Inflammatory macrophage treated with lipopolysaccharide for 4 hours (primary cell): ENCODE measurements at regions not wholly inside any gene's neighbourhood (a gene's known extent, or its start where the extent isn't known, plus 50 kb on each side); places are given as distances from the start of the nearest gene placed in this dataset.

Experiments used
- DNase-seq: peaks from one replicate; pipeline ENCODE4 v3.0.0-alpha.2; 2020

DNA sequence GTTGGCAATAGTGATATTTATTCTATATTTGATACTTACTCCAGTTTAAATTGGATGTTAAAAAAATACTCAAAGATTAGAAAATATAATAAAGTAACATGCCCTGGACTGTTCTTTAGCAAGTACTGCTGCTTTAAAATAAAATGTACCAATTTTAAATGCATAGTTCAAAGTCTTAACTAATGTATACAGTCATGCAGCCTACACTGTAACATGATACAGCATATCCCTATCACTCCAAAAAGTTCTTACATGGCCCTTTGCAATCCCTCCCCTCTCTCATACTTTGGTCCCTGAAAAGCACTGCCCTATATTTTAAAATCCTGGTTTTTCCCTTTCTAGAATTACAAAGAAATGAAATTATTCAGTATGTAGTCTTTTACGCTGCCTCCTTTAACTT, 726.6 kb downstream of the LTN1 start:
- DNase-seq: no peak

DNA sequence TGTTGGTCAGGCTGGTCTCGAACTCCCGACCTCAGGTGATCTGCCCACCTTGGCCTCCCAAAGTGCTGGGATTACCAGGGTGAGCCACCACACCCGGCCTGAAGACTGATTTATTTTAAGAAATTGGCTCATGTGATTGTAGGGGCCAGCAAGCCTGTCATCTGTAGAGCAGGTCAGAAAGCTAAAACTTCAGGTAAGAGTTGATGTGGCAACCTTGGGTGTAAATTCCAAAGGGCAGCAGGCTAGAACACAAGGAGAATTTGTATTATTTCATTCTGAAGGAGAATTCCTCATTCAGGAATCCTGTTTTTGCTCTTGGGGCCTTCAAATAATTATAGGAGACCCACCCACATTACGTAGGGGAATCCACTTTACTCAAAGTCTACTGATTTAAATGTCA, 728.7 kb downstream of the LTN1 start:
- no peak for DNase-seq

DNA sequence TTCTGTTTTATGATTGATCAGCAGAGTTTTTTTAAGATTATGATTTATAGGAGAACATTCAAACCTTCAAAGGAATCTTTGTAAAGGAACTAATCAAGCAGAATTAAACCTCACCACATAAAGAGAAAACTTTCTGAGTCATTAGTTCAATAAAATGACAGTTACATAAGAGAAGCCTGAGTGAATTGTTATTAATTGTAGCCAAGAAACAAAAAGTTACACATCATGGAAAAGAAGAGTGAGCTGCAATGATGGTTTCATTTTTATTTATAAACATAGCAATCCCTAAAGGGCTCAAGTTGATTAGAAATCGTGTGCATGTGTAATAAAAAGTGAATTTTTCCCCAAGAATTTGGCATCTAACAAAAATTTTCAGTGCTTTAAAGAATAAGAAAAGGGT, 731.4 kb downstream of the LTN1 start:
- no peak for DNase-seq

DNA sequence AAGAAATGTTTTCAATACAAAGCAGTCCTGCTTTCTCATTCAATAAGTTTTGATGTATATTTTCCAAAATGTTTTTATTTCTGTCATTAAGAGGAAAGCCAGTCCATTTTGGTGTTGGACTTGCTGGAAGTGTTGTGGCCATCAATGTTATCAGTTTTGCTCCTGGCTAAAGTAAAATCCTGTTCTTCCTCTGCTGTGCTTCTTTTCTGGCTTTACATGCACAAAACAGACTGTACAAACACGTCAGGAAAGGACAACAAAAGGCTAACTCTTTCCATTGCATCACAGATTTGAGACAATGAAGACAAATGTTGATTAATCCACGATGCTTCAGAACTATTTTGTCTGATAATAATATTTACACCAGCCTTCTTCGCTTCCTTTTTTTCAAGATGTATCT, 735.4 kb downstream of the LTN1 start:
- DNase-seq: no peak

DNA sequence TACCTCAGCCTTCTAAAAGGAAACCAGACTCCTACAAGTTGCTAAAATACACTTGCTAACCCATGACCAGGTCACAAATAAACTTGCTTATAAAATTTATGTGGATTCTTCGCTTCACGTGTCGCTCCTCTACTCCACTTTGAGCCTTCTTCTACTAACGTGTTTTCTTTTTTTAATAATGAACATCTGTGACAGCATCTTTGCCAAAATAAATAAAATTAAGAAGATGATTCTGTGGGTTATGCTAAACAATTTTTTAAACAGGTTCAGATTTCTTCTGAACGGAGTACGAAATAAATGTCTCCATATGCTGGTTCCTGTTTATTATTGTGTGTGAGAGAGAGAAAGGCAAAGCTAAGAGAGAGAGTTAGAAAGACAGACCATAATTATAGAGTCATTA, 735.8 kb downstream of the LTN1 start:
- no peak for DNase-seq

DNA sequence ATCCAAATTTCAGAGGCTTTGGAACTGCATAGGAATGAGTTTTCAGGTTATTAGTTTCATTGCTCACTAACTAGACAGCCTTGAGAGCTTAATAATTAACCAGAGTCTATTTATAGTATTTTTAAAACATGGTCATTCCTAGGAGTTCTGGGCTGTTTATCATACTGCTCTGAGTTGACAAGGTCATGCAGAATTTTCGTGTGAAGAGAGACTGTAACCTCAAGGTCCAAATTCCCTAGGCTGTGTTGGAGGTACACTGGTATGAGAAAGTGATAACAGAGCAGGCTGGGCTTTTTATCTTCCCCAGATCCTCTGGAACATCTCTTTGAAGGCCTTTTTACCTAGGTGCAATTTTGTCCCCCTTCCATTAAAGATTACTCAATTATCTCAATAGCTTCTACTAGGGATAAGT, 736.3 kb downstream of the LTN1 start:
- no peak for DNase-seq

DNA sequence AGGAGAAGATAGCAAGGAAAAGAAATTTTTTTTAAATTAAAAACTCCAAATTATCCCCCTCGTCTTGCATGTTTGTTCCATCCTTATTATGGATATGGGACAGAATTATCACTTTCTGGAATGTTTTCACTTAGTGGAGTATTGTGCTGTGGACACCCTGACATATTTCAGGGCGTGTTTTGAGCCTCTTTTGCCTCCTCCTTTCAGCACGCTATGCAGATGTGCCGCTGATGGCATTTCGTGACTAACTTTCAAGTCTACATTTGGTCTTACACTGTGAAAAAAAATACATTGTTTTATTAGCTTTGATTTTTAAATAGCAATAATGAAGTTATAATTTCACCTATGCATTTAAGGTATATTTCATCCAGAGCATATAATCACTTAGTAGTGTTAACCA, 738.7 kb downstream of the LTN1 start:
- DNase-seq: no peak

DNA sequence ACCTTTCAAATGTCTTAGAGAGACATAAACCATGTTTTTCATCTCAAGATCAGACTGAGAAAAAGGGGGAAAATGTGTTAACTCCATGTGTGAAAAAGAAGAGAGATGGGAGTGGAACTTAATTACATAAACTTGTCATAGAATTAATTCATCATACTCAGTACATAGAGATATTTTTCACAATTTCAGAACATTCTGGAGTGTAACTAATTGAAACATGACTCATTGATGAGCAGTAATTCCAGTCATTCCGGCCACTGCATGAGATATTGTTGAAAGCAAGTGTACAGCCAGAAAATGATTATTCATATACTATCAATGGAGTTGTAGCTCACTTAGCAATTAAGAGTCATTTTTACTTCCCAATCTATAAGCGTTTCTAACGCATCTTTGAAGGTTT, 739.3 kb downstream of the LTN1 start:
- DNase-seq: no peak

DNA sequence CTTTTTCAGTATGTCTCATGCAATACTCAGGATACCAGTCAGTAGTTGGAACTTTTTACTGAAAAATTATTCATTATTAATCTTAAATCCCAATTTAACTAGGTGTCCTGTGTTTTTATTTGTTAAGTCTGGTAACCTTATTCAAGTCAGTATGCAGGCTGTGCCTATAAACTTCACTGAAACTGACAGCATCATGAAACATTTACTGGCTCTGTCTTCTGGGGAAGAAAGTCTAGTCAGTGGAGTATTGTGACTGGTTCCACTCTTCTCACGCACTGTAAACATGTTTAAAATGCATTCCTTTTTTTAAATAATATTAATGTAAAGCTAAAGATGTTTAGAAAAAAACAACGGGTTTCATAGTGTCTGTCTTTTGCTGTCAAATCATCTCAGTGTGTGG, 739.7 kb downstream of the LTN1 start:
- DNase-seq: no peak

DNA sequence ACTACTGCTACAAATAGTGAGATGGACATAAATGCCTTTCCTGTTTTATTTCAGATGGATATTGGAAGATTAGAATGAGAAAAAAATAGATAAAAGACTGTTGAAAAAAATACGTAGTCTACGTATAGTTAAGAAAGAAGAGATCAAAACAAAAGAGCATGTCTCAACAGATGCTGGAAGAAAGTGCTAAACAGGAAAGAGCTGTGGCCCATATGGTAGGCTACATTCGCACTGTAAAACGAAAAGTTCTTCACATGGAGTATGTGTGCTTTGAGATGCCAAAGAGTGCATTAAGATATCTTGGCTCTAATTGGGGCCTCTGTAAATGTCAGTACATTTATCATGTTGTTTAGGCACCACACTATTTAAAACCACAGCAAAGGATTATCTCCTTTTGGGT, 741.7 kb downstream of the LTN1 start:
- no peak for DNase-seq

DNA sequence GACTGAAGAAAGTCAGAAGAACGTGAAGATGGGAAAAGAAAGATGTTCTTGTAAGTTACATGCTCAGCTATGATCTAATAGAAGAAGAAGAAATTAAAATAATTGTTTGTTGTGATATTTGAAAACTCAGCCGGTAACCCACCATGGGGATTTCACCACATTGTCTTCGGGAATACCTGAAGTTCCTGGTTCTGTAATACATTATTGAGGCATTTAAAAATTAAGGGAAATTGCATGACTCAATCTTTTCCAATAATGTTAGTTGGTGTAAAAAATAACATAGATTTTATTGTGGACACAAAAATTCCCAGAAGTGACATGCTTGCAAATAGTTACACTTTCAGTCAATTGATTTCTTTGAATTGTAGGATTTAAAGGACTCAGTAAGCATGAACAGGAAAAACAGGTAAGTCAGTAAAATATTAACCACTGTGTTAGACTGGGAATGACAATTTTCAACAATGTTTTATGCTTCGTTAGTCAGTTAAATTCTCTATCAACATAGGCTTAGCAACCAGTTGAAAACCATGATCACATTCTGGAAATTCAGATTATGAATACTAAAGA, 745.1 kb downstream of the LTN1 start:
- no peak for DNase-seq

DNA sequence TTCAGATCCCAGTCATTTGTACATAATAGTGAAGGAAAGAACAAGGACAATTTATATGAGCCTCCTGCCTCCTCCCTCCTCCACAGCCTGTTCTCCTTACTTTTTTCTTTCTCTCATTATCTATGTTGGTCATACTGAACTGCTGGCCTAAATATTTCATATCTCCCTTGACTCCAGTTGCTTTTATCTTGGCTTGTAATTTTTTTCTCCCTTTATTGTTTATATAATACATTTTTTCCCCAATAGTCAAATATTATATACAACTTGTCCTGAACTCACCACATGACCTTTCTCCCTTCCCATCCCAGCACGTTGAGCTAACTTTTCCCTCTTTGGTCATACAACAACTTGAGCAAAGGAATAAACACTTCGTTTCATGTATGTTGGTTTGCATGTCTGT, 752.1 kb downstream of the LTN1 start:
- DNase-seq: no peak

DNA sequence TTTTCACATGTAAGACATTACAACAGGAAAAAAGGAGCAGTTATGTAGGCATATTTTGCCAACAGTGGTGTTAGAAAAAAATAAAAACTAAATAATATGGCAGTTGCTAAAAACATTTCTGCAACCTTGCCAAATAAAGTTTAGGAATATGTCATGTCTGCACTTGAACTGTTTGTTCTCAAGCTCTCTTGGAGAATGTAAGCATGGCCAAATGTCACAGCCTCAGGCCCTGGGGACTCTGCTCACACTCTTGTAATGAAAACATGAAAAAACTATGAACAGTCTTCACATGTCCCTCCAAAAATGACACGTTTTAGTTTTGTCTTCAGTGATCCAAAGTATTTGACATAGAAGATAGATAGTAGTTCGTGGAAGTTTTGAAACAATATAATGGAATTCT, 753.3 kb downstream of the LTN1 start:
- DNase-seq: no peak

DNA sequence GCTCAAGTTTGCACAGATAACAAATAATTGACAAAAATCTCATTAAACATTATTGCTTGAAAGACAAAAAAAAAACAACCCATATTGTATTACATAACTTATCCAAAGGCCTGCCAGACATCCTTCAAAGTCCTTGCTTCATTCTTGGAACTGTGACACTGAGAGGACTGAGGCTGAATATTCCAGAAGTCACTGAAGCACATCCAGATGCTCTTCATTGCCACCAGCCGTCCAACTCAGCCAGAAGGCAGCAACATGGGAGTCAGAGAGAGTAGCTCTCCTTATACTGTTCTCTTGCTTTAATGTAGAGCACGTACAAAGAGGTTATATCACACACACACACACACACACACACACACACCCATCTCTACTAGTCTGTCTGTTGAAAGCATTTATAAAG, 755.0 kb downstream of the LTN1 start:
- no peak for DNase-seq

DNA sequence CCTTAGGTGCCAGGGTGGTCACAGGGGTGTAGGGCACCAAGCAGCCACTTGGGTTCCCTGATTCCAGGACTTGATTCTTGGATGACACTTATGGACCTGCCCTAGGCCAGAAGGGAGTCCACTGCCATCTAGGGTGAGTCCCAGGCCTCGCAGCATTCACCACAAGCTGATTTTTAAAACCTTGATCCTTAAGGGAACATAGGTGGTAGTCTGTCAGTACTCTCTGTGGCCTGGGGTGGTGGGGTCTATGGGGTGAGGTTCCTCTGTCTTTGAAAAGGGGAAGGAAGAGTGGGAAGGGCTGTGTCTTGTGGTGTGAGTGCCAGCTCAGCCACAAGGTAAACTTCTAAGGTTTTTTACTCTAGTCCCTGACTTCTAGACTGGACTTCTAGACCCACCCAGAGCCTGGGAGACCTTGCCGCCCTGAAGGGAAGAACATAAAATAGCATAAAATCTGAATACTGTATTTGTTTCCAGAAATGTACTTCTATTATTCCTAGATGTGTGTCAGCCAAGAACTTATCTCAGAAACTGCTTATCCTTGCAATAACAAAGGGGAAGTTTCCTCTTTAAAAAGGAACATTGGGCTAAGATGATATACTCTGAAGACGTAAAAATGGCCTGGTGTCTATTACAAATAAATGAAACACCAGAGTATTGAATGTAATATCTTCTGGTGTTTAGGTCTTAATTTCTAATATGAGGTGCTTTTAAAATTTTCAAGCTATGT, 757.3 kb downstream of the LTN1 start:
- peak; percentile 57 for DNase-seq

DNA sequence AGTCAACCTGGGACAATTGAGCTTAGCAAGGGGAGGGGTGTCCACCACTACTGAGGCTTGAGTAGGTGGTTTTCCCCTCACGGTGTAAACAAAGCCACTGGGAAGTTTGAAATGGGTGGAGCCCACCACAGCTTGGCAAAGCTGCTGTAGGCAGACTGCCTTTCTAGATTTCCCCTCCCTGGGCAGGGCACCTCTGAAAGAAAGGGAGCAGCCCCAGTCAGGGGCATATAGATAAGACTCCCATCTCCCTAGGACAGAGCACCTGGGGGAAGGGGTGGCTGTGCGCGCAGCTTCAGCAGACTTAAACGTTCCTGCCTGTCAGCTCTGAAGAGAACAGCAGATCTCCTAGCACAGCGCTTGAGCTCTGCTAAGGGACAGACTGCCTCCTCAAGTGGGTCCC, 758.4 kb downstream of the LTN1 start:
- DNase-seq: no peak

DNA sequence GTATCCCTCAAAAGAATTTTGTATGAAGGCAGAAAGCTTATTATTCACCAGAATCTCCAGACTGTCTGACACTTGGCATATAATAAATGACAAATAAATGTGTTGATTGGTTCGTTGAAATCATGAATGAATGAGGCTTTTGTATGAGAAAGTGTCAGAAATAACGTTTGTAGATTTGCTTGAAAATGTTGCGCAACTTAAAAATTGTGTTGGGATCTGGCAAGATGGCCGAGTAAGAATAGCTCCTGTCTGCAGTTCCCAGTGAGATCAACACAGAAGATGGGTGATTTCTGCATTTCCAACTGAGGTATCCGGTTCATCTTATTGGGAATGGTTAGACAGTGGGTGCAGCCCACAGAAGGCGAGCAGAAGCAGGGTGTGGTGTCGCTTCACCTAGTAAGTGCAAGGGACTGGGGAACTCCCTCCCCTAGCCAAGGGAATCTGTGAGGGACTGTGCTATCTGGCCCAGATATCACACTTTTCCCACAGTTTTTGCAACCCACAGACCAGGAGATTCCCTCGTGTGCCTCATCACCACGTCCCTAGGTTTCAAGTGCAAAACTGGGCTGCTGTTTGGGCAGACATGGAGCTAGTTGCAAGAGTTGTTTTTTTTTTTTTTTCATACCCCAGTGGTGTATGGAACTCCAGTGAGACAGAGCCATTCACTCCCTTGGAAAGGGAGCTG, 759.0 kb downstream of the LTN1 start:
- no peak for DNase-seq

DNA sequence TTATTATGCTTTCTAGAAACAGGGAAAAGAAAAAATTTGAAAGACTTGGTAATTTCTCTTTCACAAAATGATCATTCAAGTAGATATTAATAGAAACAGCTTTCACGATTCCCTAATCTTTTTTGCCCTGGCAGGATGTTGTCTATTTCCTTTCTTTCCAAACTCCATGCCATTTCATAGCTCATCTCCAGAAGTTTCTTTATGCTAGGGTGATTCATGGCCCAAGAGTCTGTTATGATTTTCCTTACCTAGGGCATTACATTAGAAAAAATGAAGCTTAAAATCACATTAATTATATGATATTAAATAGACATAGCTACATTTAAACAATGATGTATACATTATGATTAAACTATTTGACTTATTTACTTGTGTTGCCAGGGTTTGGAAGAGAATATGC, 762.1 kb downstream of the LTN1 start:
- no peak for DNase-seq

DNA sequence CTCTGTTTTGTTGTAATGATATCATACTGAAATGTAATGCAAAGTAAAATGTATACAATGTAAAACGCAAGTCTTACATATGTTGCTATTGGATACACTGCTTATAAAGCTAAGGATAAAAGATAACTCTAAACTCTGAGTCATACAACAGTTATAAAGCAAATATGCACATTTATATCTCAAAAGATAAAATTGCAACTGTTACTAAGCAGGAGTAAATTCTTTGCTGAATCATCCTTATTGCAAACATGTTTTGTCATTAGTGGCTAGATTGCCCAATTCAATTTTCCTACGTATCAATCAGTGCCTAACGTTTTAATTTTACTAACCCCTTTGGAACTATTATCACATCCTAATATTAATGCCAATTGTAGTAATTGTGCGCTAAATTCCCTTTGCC, 762.9 kb downstream of the LTN1 start:
- DNase-seq: peak; percentile 72

DNA sequence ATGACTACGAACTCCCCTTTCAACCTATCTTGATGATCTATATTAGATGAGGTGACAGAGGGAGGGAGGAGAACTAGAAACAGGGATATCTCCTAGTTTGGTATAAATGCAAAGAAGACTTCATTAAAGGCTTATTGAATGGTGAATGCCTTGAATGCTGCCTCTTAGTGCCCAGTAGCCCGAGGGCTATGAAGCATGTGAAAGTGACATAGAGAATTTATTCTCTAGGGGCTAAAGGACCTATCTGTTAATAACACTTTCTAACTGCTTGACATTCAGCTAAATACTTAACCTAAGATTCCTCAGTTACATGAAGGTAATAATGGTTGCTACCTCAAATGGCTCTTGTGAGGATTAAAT, 764.1 kb downstream of the LTN1 start:
- DNase-seq: no peak

DNA sequence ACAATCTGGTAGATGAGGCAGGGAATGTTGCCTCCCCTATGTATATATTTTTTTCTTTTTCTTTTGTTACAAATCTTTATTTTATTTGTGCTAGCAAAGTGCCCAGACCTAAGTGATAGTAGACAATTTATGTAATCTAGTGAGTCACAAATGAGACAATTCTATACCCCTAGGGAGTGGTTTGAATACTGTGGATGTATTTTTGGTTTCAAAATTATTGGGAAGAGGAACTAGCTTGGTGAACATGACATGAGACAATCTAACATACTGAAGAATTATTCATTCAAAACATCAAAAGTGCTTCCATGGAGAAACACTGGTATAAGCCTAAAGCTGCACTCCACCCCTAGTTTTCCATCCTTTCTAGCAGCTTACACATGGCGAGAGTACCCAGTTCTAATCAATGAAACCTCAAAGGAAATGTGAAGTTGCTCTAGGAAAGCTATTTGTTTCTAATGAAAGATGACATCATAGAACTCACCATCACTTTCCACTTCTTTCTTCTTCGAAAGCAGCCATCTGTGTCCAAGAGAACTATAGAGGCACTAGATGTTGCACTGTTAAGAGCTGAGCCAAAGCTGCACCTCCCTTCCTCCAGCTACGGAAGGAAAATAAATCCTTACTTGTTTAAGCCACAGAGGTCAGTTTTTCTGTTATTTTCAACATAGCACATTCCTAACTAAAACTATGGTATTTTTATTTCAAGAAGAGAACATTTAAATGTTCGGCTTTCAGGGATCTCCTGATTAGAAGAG, 764.6 kb downstream of the LTN1 start:
- DNase-seq: peak; percentile 94

DNA sequence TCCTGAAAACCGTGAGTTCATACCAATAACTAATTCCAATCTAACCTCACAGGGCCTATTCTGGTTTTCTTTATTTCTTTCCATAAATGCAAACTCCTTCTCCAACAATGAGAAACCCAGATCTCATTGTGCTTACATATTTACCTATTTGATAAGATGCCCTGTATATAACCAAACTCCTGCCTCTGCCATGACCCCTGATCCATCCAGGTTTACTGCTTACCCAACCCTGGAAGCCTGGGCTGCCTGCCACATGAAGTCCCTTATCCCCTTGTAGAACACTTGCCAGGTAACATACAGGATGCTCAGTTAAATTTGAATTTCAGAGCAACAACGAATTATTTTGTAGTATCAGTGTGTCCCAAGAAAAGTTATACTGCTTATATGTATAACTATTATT, 766.1 kb downstream of the LTN1 start:
- DNase-seq: no peak

DNA sequence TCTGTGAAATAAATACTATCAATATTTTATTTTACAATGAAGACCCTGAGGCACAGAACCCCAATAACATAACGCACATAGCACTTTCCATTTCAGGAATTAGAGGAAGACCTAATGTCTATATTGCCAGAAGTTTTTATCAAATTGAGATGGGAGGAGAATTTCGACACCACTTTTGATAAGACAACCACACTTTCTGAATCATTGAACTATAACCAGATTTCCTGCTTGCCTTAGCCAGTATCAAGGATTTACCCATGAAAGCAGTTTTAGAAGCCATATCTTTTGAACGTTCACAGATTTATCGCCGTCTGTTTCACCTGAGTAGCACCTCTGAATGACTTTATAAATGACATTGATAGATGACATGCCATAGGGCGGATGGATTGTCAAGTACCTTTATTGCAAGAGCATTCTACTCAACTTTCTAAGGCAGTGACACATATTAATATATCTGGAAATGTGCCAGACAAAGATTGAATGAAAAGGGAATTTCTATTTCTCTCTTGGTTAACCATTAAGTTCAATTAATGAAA, 768.4 kb downstream of the LTN1 start:
- DNase-seq: no peak

DNA sequence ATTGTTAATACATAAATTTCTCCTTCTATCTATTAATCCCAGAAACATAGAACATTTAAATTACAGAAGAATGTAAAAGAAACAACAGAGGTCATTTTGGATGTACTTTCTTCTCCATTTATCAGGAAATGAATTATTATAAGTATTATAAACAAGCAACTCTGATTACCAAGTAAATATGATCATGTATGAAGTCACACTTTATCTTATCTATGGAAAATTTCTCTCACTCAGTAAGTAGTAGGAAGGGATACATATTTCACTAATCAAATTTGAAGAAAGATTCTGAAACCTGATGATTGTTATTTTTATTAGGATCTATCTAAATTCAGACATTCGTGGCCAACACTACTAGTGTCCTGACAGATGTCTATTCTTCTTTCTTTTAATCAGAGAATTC, 770.7 kb downstream of the LTN1 start:
- DNase-seq: no peak
